NCI-H1105 (cell line): ENCODE measurements at regions not wholly inside any gene's neighbourhood (a gene's known extent, or its start where the extent isn't known, plus 50 kb on each side); places are given as distances from the start of the nearest gene placed in this dataset.

ENCODE experiments used
- DNase-seq: peaks from one replicate; lab custom pipeline; 2025; lab: John Stamatoyannopoulos, UW

DNA sequence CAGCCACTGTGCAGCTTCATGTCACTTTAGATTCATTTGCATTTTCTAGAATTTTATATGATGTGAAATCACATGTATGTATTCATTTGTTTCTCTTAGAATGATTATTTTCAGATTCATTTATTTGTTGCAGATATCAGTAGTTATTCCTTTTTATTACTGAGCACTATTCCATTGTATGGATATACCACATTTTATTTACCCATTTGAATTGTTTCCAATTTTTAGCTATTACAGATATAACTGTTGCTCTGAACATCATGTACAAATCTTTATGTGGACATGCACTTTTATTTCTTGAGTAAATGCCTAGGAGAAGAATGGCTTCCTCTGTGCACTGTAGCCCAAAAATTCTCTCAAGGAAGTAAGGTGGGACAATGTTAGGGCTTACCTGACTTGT is 767.8 kb upstream of the FANCL start:
- DNase-seq: no peak

- no peak for DNase-seq
Observed at GRCh38 chr2:59005836-59006615, 764.9 kb upstream of the FANCL start.

GRCh38 chr2:59004621-59005020 is 763.5 kb upstream of the FANCL start:
- DNase-seq: no peak

- DNase-seq: no peak
Observed at GRCh38 chr2:59000796-59001195, 759.7 kb upstream of the FANCL start.

GRCh38 chr2:58992062-58992706 is 751.1 kb upstream of the FANCL start:
- peak; percentile 5 for DNase-seq

DNA sequence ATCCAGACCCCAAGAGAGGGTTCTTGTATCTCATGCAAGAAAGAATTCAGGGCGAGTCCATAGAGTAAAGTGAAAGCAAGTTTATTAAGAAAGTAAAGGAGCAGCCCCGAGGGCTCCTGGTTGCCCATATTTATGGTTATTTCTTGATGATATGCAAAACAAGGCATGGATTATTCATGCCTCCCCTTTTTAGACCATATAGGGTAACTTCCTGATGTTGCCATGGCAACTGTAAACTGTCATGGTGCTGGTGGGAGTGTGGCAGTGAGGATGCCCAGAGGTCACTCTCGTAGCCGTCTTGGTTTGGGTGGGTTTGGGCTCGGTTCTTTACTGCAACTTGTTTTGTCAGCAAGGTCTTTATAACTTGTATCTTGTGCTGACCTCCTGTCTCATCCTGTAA is 750.2 kb upstream of the FANCL start:
- DNase-seq: no peak

DNA sequence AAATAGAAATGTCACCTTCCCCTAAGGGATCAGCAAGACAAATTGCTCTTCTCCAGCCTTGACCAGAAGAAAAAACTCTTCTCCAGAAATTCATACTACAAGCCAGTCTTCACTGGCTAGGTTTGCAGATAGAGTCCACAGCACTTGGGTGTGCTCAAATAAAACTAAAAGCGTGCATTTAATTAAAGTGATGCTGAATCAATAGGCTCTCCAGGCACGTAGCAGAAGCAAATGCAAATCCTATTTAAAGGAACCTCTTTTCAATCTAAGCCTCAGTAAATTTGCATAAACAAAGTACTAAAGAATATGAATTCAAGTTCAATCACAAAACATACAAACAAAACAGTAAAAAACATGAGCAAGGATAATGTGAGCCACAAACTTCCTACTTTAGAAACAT is 744.4 kb upstream of the FANCL start:
- no peak for DNase-seq

GRCh38 chr2:58984731-58985130 is 743.6 kb upstream of the FANCL start:
- no peak for DNase-seq

DNA sequence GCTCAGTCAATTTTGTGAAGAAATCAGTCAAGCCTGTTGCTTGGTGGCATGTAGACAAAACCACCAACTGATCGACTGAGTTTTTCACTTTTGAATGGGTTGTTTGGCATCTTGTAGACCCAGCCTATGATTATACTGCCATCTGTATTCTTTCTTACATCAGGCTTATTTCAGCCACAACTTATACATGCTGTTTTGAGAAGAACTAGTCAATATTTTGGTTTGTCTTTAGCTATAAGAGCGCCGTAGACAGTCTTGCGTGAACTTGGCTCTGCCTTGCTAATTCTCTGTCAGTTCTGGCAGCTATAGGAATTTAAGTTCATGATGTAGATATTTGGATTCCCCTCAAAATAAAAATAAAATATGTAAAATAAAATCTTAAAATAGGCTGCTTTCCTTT is 742.0 kb upstream of the FANCL start:
- no peak for DNase-seq

DNA sequence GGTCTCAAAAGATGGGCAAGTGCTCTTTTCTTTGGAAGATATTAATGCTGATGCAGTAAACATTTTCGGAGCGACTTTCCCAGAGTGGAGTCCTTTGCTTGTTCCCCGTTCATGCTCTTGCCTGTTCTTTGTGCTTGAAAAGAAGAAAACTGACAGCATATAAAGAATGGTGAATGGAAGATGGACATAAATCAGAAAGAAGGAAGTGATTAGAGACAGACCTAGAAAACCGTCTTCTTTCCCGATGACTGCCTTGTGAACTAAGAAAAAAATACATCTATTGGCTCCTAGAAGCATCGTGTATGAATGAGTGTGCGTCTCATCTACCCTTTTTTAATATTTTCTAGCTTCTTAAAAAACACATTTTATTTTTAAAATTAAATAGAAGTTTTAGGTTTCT is 740.1 kb upstream of the FANCL start:
- DNase-seq: no peak

DNA sequence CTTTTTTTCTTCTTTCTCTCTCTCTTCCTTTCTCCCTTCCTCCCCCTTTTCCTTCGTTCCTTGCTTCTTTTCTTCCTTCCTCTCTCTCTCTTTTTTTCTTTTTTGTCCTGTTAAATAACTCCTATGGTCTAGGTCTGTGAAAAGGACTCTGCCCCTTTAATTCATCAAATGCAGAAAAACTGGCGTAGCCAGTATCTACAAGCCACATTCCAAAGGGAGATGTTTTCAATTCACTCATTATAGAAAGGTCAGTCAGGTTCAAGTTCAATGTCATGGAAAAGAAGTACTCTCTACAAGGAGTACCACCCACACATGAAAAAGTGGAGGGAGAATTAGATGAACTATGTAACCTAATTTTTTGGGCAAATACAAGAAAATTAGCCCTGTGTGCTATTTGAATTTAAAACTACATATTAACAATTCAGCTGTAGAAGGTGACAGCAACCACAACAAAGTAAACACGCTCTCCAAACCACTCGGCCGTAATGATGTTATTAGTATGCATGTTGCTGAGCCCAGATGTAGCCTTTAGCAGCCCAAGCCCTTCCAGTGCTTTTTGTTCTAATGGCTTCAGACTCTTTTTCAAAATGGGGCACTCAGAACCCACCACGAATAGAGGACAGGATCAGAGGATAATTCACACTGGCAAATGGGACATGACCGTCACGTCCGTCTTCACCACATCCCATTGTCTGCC is 735.4 kb upstream of the FANCL start:
- no peak for DNase-seq

GRCh38 chr2:58974881-58975280 is 733.8 kb upstream of the FANCL start:
- no peak for DNase-seq

- no peak for DNase-seq
Observed at GRCh38 chr2:58974426-58974825, 733.3 kb upstream of the FANCL start.

- peak; percentile 28 for DNase-seq
Observed at GRCh38 chr2:58973811-58974281, 732.7 kb upstream of the FANCL start.

DNA sequence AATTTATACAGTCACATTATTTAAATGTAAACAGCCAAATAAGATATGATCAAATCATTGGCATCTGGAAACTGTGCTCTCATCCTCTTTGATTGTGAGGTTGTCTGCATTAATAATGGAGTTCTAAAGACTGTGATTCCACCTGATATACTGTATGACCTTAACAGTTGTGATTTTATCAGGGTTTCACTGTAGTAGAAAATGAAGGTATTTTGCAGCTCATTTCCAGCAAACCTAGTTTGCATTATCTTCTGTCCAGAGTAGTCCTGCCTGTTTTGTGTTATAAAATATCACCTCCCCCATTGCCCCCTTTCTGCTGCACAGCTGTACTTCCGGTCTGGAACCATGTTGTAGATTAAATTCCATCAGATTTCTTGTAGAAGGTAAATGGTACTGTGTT is 731.6 kb upstream of the FANCL start:
- DNase-seq: no peak

- no peak for DNase-seq
Observed at GRCh38 chr2:58971511-58972360, 730.6 kb upstream of the FANCL start.

DNA sequence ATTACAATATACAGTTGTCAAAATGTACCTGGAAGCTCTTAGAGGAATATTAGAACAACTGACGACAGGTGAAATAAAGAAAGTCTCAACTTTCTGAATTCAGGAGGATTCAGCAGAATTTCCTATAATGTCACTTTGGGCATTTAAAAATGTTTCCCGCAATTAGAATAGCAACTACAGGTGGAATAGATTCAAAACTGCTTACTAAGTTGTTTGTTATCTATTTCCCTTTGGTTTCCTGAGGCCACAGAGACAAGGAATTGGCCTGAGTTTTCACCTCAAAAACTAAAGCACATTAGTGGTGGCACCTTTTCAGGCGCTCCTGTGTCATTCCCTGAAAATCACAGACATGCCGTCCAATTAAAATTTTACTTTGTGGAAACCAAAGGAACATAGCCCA is 729.2 kb upstream of the FANCL start:
- DNase-seq: no peak

- DNase-seq: no peak
Observed at GRCh38 chr2:58968885-58969284, 727.8 kb upstream of the FANCL start.

GRCh38 chr2:58967736-58968135 is 726.6 kb upstream of the FANCL start:
- peak; percentile 3 for DNase-seq

DNA sequence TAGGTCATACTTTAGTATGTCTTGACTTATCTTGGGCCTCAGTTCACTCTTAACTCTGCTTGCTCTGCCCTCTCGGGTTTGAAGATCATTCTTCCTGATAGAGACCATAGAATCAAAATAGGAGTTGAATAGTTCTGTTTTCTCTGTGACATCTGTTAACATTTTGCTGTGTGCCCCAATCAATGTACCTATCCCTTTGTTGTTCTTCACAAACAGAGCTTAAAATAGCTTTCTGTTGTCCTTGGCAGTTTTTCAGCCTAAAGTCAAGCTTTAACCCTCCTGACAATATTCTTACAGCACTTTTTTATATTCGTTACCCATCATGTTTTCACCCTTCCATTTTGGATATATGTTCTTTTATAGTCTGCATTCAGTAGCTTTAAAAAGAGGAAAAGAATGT is 724.5 kb upstream of the FANCL start:
- no peak for DNase-seq

- DNase-seq: no peak
Observed at GRCh38 chr2:58959996-58960395, 718.9 kb upstream of the FANCL start.

- no peak for DNase-seq
Observed at GRCh38 chr2:58957188-58957840, 716.2 kb upstream of the FANCL start.
